ENCODE measurements at regions not wholly inside any gene's neighbourhood (a gene's known extent, or its start where the extent isn't known, plus 50 kb on each side); places are given as distances from the start of the nearest gene placed in this dataset.

- no peak for DNase-seq (ENCODE audit: low spot score)
Observed at GRCh38 chr2:8542381-8543059, 139.3 kb upstream of the ID2 start.

- DNase-seq (ENCODE audit: low spot score) = no peak
Observed at GRCh38 chr2:8543060-8543382, 138.8 kb upstream of the ID2 start.

- peak; percentile 76 for DNase-seq (ENCODE audit: low spot score)
Observed at GRCh38 chr2:8543383-8544170, 138.3 kb upstream of the ID2 start.

- DNase-seq (ENCODE audit: low spot score) = no peak
Observed at GRCh38 chr2:8544171-8544785, 137.6 kb upstream of the ID2 start.

GRCh38 chr2:8544786-8545694, 136.8 kb upstream of the ID2 start:
- peak; percentile 65 for DNase-seq (ENCODE audit: low spot score)

GRCh38 chr2:8545695-8546611, 135.9 kb upstream of the ID2 start:
- DNase-seq (ENCODE audit: low spot score) = no peak

- DNase-seq (ENCODE audit: low spot score) = no peak
Observed at GRCh38 chr2:8546612-8547283, 135.1 kb upstream of the ID2 start.

GRCh38 chr2:8547284-8548064, 134.4 kb upstream of the ID2 start:
- no peak for DNase-seq (ENCODE audit: low spot score)

GRCh38 chr2:8548065-8548618, 133.7 kb upstream of the ID2 start:
- no peak for DNase-seq (ENCODE audit: low spot score)

GRCh38 chr2:8548619-8549150, 133.2 kb upstream of the ID2 start:
- DNase-seq (ENCODE audit: low spot score) = no peak

- DNase-seq (ENCODE audit: low spot score) = no peak
Observed at GRCh38 chr2:8549273-8549922, 132.5 kb upstream of the ID2 start.

GRCh38 chr2:8549942-8550341, 131.9 kb upstream of the ID2 start:
- no peak for DNase-seq (ENCODE audit: low spot score)

- no peak for DNase-seq (ENCODE audit: low spot score)
Observed at GRCh38 chr2:8550481-8550880, 131.4 kb upstream of the ID2 start.

GRCh38 chr2:8550937-8551621, 130.8 kb upstream of the ID2 start:
- no peak for DNase-seq (ENCODE audit: low spot score)

- DNase-seq (ENCODE audit: low spot score) = no peak
Observed at GRCh38 chr2:8551622-8552074, 130.2 kb upstream of the ID2 start.

GRCh38 chr2:8552293-8552801, 129.5 kb upstream of the ID2 start:
- no peak for DNase-seq (ENCODE audit: low spot score)

GRCh38 chr2:8553643-8554042, 128.2 kb upstream of the ID2 start:
- DNase-seq (ENCODE audit: low spot score) = no peak

GRCh38 chr2:8554296-8554806, 127.5 kb upstream of the ID2 start:
- DNase-seq (ENCODE audit: low spot score) = no peak
